Fibroblast of lung (primary cell): ENCODE measurements at regions not wholly inside any gene's neighbourhood (a gene's known extent, or its start where the extent isn't known, plus 50 kb on each side); places are given as distances from the start of the nearest gene placed in this dataset.

Experiments used
- DNase-seq, 2 donors: peaks; one replicate each; pipeline versions ENCODE4 v3.0.0 to v3.0.0-alpha.2; 2010; ENCODE audit warnings: low read depth in 2 of 2
- H2AFZ ChIP-seq: 2 replicates; pipeline ENCODE4 v1.5.1; 2012; ENCODE audit warnings: low read length, control low read depth, inconsistent platforms
- H3K27ac ChIP-seq: 2 replicates; pipeline ENCODE4 v1.5.1; 2011; ENCODE audit warnings: low read length, control low read depth; ENCODE audit not compliant: insufficient read depth
- H3K27me3 ChIP-seq: 2 replicates; pipeline ENCODE4 v1.5.1; 2011; ENCODE audit warnings: mild to moderate bottlenecking, low read length; ENCODE audit not compliant: control insufficient read depth, insufficient read depth
- H3K36me3 ChIP-seq: 2 replicates; pipeline ENCODE4 v1.5.1; 2011; ENCODE audit warnings: low read length; ENCODE audit not compliant: control insufficient read depth, insufficient read depth
- H3K4me1 ChIP-seq: 2 replicates; pipeline ENCODE4 v1.5.1; 2011; ENCODE audit warnings: low read length; ENCODE audit not compliant: control insufficient read depth, insufficient read depth; ENCODE audit errors: extremely low read depth
- H3K4me2 ChIP-seq: 2 replicates; pipeline ENCODE4 v1.5.1; 2011; ENCODE audit warnings: low read length, control low read depth; ENCODE audit not compliant: insufficient read depth; ENCODE audit errors: extremely low read depth
- H3K4me3 ChIP-seq, 4 experiments: fragments of 200-600 bp in 1 of 4; sonication (generic) in 1 of 4; replicated peaks in 1 of 4; 2 replicates each; pipeline ENCODE4 v1.5.1; 2011 to 2016; ENCODE audit warnings: low read length in 4 of 4, low read depth in 3 of 4, mild to moderate bottlenecking in 3 of 4, control low read depth in 2 of 4, inconsistent platforms in 1 of 4, mixed read lengths in 1 of 4; ENCODE audit not compliant: insufficient read depth in 1 of 4; ENCODE audit errors: control extremely low read depth in 1 of 4
- H3K79me2 ChIP-seq: 2 replicates; pipeline ENCODE4 v1.5.1; 2012; ENCODE audit warnings: mild to moderate bottlenecking, low read length, inconsistent platforms; ENCODE audit not compliant: control insufficient read depth, insufficient read depth
- H3K9ac ChIP-seq: 2 replicates; pipeline ENCODE4 v1.5.1; 2011; ENCODE audit warnings: mild to moderate bottlenecking, low read length, control low read depth; ENCODE audit not compliant: insufficient read depth
- H3K9me3 ChIP-seq: 2 replicates; pipeline ENCODE4 v1.5.1; 2012; ENCODE audit warnings: low read depth, low read length; ENCODE audit not compliant: control insufficient read depth, insufficient read depth
- H4K20me1 ChIP-seq: 2 replicates; pipeline ENCODE4 v1.5.1; 2011; ENCODE audit warnings: low read length; ENCODE audit not compliant: control insufficient read depth, insufficient read depth; ENCODE audit errors: extremely low read depth
- EZH2 ChIP-seq: IDR thresholded peaks from 2 replicates; pipeline ENCODE4 v1.5.1; 2012; ENCODE audit warnings: low read length, control low read depth, mild to moderate bottlenecking; ENCODE audit errors: missing control alignments
- TF ChIP-seq, protein P1 (sequence below), 2 donors: IDR thresholded peaks in 1 of 2; conservative IDR thresholded peaks in 1 of 2; 1 replicate in 1 of 2; 2 replicates in 1 of 2; pipeline ENCODE4 v1.5.1; 2011 to 2012; ENCODE audit warnings: low read length in 2 of 2, control low read depth in 1 of 2, inconsistent platforms in 1 of 2, low read depth in 1 of 2, mild to moderate bottlenecking in 1 of 2

DNA sequence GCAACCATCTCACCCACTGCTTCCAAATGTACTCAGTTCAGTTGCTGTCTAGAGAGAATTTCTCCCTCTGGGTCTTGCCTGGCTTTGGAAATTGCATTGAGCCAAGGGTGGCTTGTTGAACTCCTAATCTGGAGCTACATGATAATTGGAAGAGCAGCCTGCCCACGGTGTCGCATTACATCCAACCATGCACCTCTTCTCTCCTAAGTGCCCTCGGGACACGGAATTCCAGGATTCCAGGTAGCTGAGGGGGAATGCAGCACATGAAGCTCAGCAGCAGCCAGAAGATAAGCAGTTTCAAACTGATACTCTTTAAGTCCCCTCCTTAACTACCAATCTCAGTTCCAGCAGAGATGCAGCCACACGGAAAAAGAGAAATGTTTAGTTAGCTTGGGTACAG is 509.4 kb upstream of the KLF4 start:
- Histone ChIP-seq H3K4me2 (no peak overlapping the region), H3K9me3 (no peaks in the 10 kb centered on the region), H3K4me3 (no peak overlapping the region), H3K27ac (no peak overlapping the region), H3K79me2 (no peaks in the 10 kb centered on the region), H2AFZ (no peak overlapping the region), H3K27me3 (no peaks in the 10 kb centered on the region), H3K36me3 (no peaks in the 10 kb centered on the region), H4K20me1 (no peaks in the 10 kb centered on the region), H3K9ac (no peak overlapping the region), H3K4me1 (peaks cover 2% of the 10 kb centered on the region)
- no peak for DNase-seq
- TF ChIP-seq, protein P1, sequence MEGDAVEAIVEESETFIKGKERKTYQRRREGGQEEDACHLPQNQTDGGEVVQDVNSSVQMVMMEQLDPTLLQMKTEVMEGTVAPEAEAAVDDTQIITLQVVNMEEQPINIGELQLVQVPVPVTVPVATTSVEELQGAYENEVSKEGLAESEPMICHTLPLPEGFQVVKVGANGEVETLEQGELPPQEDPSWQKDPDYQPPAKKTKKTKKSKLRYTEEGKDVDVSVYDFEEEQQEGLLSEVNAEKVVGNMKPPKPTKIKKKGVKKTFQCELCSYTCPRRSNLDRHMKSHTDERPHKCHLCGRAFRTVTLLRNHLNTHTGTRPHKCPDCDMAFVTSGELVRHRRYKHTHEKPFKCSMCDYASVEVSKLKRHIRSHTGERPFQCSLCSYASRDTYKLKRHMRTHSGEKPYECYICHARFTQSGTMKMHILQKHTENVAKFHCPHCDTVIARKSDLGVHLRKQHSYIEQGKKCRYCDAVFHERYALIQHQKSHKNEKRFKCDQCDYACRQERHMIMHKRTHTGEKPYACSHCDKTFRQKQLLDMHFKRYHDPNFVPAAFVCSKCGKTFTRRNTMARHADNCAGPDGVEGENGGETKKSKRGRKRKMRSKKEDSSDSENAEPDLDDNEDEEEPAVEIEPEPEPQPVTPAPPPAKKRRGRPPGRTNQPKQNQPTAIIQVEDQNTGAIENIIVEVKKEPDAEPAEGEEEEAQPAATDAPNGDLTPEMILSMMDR (conservative IDR thresholded peaks at IDR 0.05 in 1 of 2, IDR thresholded peaks at IDR 0.05 in 1 of 2; ENCODE audit: low read depth in 1 of 2, low read length in 2 of 2), result no peak
- no peak for TF ChIP-seq EZH2

DNA sequence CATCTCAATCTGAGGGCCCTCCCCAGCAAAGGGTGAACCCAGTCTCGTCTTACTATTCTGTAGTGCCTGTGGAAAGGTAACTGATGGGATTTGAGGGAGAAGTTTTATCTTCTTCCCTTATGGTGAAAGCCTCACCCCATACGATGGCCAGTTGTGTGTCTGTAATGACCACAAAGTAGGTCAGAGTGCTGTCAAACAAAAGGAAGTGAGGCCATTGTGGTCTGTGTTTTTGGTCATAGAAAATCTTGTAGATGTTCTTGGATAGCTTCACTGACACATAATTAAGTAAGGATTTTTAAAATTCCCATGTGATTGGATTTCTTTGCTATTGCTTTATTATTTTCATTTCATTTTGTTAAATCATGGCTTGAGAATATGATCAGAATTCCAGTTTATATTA is 505.1 kb upstream of the KLF4 start:
- no peak overlapping the region for H3K4me3 ChIP-seq
- H3K27me3 ChIP-seq, result no peaks in the 10 kb centered on the region
- no peaks in the 10 kb centered on the region for H3K36me3 ChIP-seq
- H3K79me2 ChIP-seq, result no peaks in the 10 kb centered on the region
- H3K4me2 ChIP-seq, result no peak overlapping the region
- TF ChIP-seq EZH2, result no peak
- TF ChIP-seq, protein P1 (conservative IDR thresholded peaks at IDR 0.05 in 1 of 2, IDR thresholded peaks at IDR 0.05 in 1 of 2; ENCODE audit: low read depth in 1 of 2, low read length in 2 of 2), result no peak
- no peaks in the 10 kb centered on the region for H4K20me1 ChIP-seq
- no peak overlapping the region for H3K27ac ChIP-seq
- H3K4me1 ChIP-seq, result no peaks in the 10 kb centered on the region
- no peak overlapping the region for H3K9ac ChIP-seq
- no peaks in the 10 kb centered on the region for H3K9me3 ChIP-seq
- no peak overlapping the region for H2AFZ ChIP-seq
- peak in 1 of 2 donors; percentile 16 for DNase-seq

DNA sequence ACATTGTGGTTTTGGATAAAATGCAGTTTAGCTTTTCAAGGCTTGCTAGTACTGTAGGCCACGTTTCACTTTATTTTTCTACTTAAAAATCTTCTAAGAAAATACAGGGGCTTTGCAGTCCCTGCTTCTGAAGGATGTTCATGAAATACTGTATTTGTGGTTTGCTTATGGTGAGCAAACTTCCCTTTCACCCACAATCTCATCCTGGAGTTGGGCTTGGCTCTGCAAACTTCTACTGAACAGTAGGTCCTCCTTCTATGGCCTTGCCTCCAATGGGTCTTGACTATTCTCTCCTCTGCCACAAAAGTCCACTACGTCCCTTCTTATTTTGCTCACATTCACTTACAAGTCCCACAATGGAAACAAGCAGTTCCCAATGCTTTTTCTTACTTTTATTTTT is 502.7 kb upstream of the KLF4 start:
- Histone ChIP-seq H4K20me1 (no peaks in the 10 kb centered on the region), H3K9me3 (no peaks in the 10 kb centered on the region), H3K4me2 (no peak overlapping the region), H3K79me2 (no peaks in the 10 kb centered on the region), H2AFZ (no peak overlapping the region), H3K4me3 (no peak overlapping the region), H3K9ac (no peak overlapping the region), H3K36me3 (no peaks in the 10 kb centered on the region), H3K27ac (no peak overlapping the region), H3K4me1 (no peaks in the 10 kb centered on the region), H3K27me3 (no peaks in the 10 kb centered on the region)
- TF ChIP-seq EZH2, result no peak
- TF ChIP-seq, protein P1 (conservative IDR thresholded peaks at IDR 0.05 in 1 of 2, IDR thresholded peaks at IDR 0.05 in 1 of 2; ENCODE audit: low read depth in 1 of 2, low read length in 2 of 2), result no peak
- DNase-seq, result no peak
